ENCODE measurements at regions not wholly inside any gene's neighbourhood (a gene's known extent, or its start where the extent isn't known, plus 50 kb on each side); places are given as distances from the start of the nearest gene placed in this dataset.
A peak's percentile ranks its signal among the peaks of the same experiment; 100 is the strongest.
"Not testable (repeated sequence)": the region's sequence is repeated elsewhere in the genome, so short reads cannot be mapped to it uniquely, and the experiment has no call there.

DNA sequence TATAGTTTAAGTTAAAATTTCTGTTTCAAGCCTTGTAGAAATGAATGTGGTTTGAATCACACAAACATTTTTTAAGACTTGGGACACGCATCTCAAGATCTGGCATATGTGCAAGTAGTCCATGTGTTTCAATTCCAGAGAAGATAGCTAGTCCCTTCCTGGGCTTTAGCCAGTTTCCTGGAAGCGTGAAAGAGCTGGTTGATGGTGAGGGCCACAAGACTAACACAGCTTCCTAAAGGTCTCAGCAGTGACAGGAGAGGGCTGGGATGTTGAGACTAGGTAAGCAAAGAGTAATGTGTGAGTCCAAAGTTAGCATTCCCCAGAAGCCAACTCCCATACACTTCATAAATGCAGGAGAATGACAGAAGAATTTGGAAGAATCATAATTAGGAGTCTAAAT, 111.9 kb upstream of the MAP2 start:
- no peak for DNase-seq

DNA sequence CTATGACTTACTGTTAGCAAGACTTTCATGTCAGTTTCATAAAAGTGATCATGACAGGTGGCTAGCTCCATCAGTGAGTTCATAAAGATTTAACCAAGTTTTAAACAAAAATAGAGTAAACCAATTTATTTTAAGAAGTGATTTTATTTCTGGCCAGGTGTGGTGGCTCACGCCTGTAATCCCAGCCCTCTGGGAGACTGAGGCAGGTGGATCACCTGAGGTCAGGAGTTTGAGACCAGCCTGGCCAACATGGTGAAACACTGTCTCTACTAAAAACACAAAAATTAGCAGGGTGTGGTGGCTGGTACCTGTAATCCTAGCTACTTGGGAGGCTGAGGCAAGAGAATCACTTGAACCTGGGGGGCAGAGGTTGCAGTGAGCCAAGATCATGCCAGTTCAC, 111.4 kb upstream of the MAP2 start:
- DNase-seq: not testable (repeated sequence)

DNA sequence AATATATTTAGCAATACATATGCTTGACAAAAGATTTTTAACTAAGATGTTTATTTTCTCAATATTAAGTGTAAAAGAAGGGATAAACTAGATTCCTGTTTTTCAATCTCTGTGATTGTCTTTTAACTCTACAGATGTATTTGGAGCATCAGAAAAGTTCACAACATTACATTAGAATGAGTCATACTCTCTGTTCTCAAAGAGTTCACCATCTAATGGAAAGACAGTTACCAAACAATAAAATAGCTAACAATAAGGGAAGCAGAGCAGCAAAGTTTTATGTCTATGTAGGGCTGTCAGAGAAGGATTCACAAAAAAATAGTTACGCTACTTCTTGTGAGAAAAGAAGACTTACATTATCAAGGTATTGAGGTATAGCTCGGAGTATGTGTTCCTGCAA, 109.2 kb upstream of the MAP2 start:
- DNase-seq: no peak

DNA sequence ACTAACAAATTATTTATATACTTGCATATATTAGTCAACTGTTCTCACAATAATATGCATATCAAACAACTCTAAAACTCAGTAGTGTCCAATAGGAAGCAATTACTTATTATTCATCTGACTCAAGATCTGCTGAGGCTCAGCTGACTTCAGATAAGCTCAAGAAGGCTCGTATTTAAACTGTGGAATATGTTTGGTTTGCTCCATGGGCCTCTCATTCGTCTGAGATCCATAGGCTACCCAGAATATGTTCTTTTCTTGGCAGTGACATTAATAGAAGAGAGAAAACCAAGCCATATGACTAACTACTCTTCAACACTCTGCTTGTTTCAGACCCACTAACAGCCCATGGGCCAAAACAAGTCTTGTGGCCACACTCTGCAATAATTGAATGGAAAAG, 107.7 kb upstream of the MAP2 start:
- DNase-seq: no peak

DNA sequence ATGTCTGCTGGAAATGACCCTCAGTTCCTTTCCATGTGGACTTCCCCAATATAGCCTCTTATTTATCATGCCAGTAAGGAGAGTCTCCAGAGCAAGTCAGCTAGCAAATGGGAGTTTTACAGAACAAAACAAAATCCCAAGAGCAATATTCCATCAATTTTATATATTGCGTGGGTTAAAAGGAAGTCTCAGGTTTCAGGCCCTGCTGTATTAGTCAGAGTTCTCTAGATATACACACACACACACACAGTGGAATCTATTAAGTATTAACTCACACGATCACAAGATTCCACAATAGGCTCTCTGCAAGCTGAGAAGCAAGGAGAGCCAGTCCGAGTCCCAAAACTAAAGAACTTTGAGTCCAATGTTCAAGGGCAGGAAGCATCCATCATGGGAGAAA, 102.8 kb upstream of the MAP2 start:
- no peak for DNase-seq

DNA sequence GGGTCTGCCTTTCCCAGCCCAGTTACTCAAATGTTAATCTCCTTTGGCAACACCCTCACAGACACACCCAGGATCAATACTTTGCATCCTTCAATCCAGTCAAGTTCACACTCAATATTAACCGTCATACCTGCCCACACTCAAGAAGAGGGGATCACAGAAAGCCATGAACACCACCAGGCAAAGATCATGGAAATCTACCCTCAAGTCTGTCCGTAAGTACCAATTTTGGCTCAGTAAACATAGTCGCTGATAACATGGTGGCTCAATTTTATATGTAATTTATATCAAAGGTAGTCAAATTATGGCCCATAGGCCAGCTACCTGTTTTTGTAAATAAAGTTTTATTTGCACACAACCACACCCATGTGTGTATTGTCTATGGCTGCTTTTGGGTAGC, 102.3 kb upstream of the MAP2 start:
- DNase-seq: no peak

DNA sequence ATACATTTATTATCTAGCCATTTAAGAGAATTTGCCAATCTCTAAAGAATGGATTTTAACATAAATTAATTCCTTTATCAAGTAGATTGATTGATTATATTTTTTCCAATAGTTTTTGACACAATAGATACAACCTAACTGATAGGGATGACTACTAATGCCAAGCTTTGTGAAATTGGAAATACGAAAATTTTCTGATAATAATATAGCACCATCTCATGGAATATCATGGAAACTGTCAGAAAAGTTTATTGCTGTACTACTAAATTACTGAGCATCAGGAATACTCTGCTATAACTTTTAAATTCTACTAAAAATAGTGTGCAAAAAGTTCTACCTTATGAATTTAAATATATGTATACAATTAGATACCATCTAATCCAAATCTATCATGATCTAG, 101.8 kb upstream of the MAP2 start:
- peak in 1 of 2 experiments; percentile 19 for DNase-seq

DNA sequence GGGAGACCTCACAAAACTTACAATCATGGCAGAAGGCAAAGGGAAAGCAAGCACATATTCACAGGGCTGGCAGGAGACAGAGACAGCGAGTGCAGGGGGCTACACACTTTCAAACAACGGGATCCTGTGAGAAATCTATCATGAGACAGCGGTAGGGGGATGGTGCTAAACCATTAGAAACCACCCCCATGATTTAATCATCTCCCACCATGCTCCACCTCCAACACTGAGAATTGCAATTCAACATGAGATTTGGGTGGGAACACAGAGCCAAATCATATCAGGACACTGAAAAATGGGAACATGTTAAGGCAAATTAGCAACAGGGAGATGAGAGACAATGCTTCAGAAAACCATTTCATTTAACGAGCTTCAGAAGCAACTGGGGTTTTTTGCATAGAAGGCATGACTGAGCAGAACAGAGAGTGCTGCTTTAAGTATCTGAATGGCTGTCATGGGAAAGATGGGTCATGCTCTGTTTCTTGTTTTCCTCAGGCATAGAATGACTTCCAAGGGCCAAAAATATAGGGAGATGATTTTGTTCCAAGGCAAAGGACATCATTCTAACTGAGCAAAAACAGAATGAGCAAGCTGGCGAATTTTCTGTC, 100.8 kb upstream of the MAP2 start:
- DNase-seq: no peak

DNA sequence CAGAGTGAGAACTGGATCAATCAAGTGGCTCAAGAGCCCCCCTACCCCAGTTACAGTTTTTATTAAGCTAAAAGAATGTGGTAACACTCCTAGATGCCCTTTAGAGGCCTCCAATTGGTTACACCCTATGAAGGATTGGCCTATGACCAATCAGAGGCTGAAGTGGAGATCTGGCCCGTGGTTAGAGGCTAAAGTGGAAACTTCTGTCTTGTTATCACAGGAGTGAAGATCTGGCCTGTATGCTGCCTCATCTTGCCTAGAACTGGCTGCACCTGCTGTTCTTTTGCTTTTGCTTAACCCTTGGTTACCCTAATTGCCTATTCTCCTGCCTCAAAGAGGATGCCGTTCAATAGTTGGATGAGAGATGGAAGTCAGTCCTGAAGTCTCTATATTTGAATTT, 100.1 kb upstream of the MAP2 start:
- DNase-seq: no peak

DNA sequence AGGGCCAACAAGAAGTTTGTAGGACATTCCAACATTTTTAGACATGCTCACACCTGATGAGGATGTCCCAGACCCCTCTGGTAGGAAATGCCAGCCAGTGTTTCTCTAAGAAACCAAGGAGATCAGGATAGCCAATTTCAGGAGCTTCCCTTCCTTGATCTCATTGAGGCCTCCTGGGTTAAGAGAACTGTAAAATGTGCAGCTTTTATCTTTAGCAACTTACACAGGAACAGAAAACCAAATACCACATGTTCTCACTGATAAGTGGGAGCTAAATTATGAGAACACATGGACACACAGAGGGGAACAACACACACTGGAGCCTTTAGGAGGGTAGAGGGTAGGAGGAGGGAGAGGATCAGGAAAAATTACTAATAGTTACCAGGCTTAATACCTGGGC, 99.6 kb upstream of the MAP2 start:
- DNase-seq: no peak

DNA sequence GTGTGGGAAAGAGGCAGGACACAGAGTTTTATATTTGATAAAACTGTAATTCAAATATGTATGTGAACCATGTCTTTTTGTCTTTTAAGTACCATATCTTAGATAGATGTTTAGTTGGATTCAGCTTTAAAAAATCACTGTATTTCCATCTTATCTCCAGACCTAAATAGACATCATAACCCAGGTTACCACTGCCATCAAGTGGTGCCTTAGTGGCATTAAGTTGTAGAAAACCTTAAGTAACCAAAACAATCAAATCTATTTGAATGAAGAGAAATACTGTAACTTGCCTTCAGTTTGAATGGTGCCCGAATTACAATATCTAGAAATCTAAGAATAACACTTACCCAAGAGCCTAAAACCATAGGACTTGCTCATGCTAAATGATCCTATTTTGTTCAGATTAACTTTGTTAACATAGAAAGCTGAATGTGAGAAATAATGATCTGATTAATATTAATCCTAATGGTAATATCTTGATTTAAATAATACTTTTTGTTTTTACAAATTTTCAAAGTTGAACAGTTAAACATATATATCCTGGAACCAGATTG, 92.5 kb upstream of the MAP2 start:
- peak; percentile 21 to 55 for DNase-seq

DNA sequence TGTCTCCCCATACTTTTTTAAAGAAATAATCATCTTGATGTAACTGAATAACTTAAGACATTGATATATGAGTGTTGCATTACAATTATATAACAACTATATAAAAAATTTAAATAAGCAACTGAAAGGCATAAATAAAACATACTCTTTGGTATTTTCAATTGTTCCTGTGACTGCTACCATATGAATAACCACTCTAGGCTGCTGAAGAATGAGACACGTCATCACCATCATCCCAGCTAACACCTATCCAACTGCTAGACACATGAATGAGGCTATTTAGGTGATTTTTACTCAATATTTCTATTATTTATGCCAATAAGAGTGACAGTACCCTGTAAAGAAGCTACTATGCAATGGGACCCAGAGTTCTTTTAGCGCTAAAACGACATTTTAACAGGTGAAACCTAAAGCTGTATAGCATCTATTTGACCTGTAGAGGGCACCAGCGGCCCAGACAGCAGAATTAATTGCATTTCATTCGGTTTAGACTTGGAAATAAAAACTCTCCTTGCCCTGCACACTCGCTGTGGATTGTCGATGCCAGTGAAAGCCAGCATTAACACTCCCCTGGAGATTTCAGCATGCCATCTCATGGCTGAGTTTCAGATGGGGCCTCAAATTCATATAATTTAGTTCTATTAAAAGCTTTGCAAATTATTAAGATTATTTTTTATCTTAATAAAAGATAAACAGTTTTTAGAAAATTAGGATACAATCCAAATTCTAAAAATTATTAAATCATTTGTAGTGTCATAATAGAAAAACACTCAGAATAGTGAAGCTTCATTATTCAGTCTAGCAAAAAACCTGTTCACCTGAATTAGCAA, 89.4 kb upstream of the MAP2 start:
- DNase-seq: peak; percentile 77 to 83

DNA sequence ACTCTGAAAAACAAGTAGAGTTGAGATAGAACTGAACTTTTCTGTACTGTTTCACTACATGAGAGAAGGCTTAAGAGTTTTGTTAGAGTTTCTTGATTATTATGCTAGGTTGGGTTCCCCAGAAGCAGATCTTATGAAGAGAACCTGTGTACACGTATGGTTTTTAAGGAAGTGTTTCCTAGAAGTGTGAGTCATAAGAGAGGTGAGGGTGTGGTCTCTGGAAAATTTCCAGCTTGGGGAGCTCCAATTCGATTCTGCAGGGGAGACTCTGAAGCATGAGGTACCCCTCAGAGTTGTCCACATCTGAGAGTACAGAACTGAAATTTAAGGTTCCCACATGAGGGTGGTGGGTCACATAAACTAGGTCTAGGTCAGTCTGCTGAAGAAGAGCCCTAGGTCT, 83.3 kb upstream of the MAP2 start:
- DNase-seq: no peak

DNA sequence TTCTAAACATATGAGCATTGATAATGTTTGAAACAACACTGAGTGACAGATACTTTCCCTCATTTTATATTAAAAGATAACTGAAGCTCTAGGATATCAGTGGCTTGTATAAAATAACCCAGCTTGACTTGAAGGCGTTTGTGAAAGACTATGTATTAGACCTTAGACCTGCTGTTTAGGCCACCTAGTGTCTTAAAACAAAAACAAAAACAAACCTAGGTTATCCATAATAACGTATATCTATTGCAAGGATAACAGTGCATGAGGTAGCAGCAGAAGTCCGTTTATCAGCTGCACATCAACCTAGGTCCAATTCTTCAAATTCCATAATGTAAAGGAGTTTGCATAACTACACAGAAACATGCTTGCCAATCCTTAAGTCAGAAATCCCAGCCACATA, 79.5 kb upstream of the MAP2 start:
- DNase-seq: no peak

DNA sequence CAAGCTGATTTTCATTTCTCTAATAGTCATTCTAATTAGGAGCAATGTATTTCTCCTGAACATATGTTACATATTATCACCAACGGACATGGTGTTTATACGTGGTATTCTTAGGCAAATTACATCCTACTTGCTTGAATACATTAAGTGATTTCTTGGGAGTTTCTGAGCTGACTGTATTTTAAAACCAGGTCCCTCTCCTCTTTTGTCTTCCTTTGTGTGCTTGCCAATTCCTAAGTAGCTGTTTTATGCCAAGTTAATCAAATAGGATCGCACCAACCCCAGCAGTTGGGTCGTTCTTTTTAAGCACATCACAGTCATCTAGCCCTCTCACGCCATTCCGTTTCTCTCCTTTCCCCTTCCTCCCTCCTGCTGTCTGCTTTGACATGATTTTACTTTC, 75.4 kb upstream of the MAP2 start:
- peak in 1 of 2 experiments; percentile 15 for DNase-seq

DNA sequence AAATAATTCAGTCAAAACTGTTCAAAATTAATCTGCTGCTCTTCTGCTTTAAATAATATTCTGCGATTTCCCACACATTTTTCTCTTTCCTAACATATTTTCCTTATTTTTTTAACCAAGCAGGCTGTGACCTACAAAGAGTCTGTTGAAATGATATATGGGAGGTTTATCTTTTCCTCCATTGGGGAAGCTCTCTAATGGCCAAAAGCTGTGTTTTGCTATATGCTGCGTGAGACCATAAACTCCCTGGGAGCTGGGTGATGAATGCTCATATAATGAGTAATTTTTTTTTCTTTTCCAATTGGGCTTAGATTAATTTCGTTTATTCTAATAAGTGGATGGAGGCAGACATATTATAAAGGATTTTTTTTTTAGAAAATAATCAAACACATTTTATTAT, 72.2 kb upstream of the MAP2 start:
- DNase-seq: no peak

DNA sequence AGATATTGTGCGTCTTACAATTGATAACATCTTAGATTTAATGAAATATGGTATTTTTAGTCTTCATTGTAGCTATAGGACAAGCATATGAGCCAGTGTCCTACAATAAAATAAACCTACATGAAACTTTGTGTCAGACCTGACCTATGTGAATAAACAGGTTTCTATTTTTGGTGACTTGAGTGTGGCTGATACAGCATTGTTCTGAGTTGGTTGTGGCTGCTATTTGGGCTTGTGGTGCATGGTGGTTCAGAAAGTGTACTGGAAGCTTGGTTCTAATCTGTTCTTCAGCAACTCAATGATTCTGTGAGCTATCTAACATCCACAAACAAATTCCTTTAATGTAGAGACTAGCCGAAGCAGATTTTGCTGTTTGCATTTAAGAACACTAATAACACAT, 64.9 kb upstream of the MAP2 start:
- no peak for DNase-seq

DNA sequence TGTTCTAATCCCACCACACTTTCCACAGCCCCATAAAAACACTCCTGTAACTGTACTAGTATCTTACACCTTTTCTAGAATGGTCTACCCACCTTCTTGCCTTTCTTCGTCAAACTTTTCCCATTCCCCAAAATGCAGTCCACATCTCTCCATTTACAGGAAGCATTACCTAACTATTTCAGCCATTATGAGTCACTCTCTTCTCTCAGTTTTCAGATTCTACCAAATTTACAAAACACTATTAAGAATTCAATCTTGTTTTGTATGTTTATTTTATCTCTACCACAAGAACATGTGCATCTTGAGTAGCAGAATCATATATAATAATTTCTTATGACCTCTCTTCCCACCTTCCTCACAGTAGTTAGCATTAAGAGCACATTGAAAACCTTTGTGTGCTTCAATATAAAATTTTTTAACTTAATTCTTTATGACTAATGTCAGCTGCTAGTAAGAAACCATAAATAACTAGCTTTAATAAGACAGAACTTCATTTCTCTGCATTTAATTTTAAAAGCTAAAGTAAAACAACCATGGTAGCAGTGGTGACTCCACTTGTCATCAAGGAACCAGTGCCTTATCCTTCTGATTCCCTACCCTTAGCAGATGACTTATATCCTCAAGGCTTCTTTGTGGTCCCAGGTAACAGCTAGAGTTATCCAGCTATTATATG, 56.6 kb upstream of the MAP2 start:
- no peak for DNase-seq

DNA sequence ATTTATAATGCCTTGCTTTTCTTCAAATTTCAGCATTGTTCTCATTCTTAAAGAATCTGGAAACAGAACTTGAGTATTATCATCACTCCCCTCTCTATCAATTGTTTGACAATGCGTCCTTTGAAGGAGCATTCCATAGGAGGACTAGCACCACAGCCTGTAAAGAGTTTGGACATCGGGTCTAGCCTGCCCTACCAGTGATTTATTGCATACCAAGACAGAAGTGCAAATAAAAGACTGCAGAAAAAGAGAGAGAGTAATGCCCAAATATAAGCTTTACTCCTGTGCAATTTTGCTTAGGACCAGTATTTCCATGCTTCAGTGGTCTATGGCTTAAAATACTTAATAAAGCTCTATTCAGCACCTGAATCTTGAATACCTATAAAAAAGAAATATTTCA, 55.4 kb upstream of the MAP2 start:
- DNase-seq: no peak

DNA sequence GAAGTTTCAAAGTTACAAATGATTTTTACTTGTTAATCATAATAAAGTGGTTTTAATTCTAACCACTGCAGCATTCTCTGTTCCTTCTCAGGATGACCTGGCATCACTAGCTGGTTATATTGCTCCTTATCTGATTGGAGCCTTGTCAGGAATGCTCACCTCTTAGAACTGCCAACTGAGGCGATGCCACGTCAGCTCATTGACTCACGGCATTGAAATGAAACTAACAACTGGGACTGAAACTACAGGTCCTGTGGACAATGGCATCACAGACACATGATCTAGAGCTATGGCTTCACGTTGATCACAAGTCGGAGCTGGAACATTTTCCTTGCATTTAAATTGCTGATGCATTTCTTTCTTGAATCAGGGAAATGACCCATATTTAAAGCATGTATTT, 54.9 kb upstream of the MAP2 start:
- no peak for DNase-seq

DNA sequence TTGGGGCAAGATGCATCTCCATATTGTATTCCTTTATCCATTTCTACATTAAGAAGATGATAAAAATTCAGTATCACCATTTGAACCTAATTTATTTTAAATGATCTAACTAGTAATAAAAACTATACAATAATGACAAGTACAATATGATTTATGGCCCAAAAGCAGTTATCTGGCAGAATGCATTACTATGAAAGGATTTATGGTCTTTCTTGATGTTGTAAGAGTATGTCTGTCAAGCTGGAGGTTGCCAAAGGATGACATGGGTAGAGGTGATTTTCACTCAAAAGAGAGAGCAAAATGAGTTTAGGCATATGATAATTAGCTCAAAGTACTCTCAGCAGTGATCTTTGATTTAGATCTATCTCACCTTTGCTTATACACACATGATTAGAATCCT, 54.2 kb upstream of the MAP2 start:
- DNase-seq: no peak

DNA sequence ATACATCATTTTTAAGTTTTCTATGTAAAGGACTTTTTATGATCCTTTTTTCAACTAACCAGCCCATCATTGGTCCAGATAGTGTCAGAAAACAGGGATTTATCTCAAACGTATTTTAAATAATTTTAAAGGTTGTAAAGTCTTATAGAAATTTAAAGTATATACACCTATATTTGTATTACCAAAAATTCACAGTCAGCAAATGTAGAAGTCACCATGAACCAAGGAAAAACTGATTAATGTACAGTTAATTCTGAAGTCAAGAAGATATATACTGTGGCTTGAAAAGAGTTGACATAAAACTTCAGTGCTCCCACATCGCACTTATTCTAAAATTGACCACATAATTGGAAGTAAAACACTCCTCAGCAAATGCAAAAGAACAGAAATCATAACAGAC, 52.4 kb upstream of the MAP2 start:
- no peak for DNase-seq
